ENCODE measurements at regions not wholly inside any gene's neighbourhood (a gene's known extent, or its start where the extent isn't known, plus 50 kb on each side); places are given as distances from the start of the nearest gene placed in this dataset.

- no peak for TF ChIP-seq EZH2 (IDR thresholded peaks at IDR 0.05; ENCODE audit: low read depth, unreplicated experiment)
- no peak for TF ChIP-seq CTCF (conservative IDR thresholded peaks at IDR 0.05; ENCODE audit: low read depth in 2 of 2)
- no peak for TF ChIP-seq REST (IDR thresholded peaks at IDR 0.05; ENCODE audit: unreplicated experiment)
- no peak for TF ChIP-seq POLR2AphosphoS5 (IDR thresholded peaks at IDR 0.05; ENCODE audit: low read depth)
- no peak for TF ChIP-seq CREB1 (CRISPR knock-in tag; IDR thresholded peaks at IDR 0.05; ENCODE audit: low read depth)
- no peak for TF ChIP-seq EZH2phosphoT487 (IDR thresholded peaks at IDR 0.05; ENCODE audit: unreplicated experiment)
- no peak for TF ChIP-seq NANOG (IDR thresholded peaks at IDR 0.05; ENCODE audit: borderline replicate concordance)
- TF ChIP-seq ZNF462 (CRISPR knock-in tag; IDR thresholded peaks at IDR 0.05): no peak
- TF ChIP-seq ETS1 (IDR thresholded peaks at IDR 0.05): no peak
- no peak for TF ChIP-seq JUNB (IDR thresholded peaks at IDR 0.05; ENCODE audit: unreplicated experiment)
- TF ChIP-seq ZNF331 (CRISPR knock-in tag; IDR thresholded peaks at IDR 0.05; ENCODE audit: low read depth): no peak
- no peak for TF ChIP-seq STAT1 (IDR thresholded peaks at IDR 0.05; ENCODE audit: unreplicated experiment)
These were observed 244.1 kb downstream of the POLR1F start for GRCh38 chr7:19464751-19465150.
